NK-92 treated with Interleukin-12 subunit alpha and Interleukin-12 subunit beta, amount 100 ng/mL, for 24 hours (cell line): ENCODE measurements at regions not wholly inside any gene's neighbourhood (a gene's known extent, or its start where the extent isn't known, plus 50 kb on each side); places are given as distances from the start of the nearest gene placed in this dataset.
A peak's percentile ranks its signal among the peaks of the same experiment; 100 is the strongest.
"Not testable (repeated sequence)": the region's sequence is repeated elsewhere in the genome, so short reads cannot be mapped to it uniquely, and the experiment has no call there.

Source experiments
- DNase-seq: peaks from one replicate; lab custom pipeline; 2025; lab: John Stamatoyannopoulos, UW

DNA sequence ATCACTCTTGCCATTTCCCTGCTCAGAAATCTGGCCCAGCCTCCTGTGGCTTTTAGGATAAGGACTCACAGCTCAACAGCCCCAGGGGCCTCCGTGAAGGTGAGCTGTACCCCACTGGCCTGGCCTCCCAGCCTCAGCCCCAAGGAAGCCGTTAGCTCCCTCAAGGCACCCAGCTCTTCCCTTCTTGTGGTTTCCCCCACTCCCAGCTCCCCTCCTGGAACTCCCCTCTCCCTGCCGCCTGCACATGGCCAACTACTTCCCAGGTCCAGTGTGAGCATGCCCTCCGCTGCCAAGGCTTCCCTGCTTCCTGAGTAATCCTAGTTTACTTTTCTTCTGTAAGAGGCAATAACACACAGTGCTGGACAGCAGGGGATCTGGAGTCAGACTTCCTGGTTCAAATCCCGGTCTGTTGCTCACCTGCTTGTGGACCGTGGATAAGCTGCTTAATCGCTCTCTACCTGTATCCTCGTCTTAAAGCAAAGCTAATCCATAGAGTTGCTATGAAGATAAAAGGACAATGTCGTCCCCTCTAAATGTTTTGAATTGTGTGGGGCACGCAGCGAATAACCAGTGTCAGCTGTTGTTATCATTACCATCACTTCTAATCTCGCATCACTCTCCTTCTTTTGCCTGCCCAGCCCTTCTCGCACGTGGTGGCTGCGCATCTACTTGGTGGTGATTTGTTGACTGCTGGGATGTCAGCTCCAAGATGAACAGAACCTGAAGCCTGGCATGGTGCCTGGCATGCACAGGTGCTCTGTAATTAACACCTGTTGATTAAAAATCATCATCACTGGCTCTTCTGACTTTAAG lies 86.6 kb downstream of the C5orf15 start:
- DNase-seq = no peak

DNA sequence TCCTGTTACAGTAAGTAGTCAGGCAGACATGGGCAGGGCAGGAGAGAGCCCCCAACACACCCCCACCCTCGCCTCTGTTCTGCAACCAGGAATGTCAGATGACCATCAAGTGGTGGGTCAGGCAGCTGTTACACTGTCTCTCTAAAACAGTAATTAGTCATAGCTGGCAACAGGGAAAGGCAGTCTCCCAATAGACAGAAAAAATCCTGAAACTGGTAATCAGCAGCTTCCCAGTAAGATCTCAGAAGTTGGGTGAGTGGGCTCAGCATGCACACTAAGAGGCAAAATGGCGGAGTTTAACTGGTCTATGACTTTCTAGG lies 90.2 kb downstream of the C5orf15 start:
- DNase-seq = no peak

DNA sequence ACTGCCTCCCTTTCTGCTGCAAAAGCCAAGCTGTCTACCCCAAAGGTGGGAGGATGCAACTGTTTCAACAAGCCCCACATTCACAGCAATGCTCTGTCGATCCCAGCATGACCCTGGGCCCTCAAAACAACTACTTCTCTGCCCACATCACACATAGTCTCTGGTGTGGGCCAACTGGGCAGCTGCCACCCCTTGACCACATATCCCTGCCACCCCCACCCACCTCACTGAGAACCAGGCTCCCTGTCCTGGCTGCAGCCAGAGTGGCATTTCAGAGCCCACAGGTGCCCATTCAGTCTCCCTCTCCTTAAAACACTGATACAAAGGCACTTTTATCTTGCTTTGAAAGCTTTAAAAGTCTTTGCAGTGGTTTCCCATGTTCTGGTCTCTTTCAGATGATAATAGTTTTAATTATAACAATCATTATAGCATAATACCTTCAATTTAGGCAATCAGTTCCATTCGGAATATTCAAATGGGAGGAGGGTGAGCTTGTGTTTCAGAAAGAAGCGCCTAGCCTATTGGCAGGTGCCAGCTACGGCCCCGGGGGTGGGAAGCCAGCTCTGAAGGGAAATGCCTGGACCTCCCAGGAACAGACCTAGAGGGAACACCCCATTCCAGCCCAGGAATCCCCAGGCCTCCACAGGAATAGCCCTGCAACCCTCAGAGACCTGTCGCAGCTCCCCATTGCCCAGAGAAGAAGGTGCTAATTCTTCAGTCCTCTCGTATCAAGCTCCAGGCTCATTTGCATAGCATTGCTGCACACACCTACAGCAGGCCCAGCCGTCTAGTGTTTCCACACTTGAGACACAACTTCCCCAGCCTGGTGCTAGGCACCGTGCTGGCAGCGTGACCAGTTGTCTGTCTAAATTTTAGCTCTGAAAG lies 90.8 kb downstream of the C5orf15 start:
- DNase-seq = no peak

DNA sequence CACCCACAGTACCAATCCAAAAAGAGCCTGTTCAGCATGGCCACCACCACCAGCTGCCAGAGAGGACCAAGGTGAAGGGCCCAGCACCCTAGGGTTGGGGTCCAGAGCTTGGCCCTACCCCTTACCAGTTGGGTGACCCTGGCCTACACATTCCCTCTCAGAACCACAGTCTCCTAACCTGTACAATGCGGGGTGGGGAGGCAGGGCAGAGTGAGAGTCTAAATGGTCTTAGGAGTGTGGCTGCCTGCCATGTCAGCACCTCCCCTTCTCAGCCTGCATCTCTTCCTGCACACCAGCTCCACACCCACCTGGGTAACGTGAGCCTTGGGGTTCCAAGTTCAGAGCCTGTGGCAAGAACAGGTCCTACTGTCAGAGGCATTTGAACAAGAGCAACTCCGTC lies 92.2 kb downstream of the C5orf15 start:
- DNase-seq = no peak

DNA sequence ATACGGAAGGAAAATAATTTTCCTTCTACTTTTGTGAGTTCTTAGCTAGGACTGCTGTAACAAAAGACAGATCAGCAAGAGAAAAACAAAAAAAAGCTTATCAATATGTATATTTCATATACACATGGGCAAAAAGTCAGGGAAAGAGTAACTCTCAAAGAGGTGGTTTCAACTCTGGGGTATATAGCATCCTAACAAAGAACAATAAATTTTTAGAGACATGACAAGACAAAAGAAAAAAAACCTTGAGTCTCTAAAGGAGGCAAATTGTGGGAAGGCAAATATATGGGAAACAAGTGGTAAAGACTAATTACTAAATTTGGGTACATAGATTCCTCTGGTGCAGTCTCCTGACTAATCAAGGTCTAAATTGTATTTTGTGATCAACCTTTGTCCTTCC lies 93.2 kb downstream of the C5orf15 start:
- DNase-seq = no peak

DNA sequence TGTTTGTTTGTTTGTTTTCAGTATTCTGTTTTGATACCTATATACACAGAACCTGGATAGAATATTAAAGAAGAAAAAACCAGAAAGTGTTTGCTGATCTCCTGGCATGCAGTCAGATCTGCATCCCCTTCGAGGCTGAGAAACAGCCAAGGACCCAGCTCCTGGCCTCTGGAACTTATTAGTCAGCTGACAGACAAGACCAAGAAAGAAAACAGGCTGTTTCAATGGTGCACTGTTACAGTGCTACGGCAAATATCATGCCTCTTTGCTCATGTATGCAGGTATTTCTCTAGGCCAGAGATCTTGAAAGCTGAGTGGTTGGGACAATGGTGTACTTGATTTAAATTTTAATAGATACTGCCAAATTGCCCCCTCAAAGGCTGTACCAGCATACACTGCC lies 95.0 kb downstream of the C5orf15 start:
- DNase-seq = no peak

DNA sequence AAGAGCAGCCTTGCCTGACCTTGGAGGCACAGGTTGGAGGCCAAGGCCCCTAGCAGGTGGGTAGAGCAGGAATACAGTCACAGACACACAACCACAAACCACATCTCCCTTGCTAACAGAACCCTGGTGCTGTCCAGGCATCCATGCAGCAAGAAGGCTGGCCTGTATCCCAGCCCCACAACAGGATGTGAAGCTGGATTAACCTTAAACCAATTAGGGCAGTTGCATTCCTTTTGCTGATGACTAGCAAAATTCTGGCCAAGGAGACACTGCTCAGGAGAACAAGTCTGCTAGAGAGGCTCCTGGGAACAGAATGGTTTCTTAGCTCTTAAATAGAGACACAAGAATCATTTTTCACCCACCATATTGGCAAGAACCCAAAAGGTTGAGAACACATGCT lies 97.8 kb downstream of the C5orf15 start:
- no peak for DNase-seq

DNA sequence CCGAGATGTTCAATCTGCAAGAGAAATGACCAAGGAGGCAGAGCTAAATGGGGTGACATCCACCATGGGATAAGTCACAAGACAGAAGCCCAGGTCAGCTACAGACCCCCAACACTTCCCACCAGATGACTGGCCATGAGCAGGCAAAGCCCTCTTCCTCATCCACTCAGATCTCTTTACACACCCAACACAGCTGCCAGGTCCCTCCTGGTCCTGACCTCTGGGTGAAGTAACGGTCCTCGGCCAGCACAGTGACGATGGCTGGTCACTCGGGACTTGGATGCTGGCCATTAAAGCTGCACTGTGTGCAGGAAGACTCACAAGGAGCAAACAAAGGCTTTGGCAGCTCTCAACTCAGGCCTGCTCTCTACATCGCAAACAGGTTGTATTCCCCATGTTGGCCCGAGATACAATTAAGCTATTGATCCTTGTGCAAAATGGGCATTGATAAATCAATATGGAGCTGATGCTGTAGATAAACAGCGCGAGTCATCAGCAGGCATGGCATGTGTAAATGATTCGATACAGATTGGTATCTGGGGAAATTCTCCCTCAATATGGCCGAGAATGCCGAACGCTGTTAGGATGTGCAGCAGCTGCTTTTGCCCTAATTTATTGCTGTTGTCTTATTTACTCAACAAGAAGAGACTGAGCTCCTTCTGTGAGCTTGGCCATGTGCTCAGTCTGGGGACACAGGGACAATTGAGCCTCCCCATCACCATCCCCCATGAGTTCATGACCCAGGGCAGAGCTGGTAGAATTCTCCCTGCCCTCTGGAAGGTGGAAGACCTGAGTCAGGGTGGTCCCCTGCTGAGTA lies 98.7 kb downstream of the C5orf15 start:
- no peak for DNase-seq

DNA sequence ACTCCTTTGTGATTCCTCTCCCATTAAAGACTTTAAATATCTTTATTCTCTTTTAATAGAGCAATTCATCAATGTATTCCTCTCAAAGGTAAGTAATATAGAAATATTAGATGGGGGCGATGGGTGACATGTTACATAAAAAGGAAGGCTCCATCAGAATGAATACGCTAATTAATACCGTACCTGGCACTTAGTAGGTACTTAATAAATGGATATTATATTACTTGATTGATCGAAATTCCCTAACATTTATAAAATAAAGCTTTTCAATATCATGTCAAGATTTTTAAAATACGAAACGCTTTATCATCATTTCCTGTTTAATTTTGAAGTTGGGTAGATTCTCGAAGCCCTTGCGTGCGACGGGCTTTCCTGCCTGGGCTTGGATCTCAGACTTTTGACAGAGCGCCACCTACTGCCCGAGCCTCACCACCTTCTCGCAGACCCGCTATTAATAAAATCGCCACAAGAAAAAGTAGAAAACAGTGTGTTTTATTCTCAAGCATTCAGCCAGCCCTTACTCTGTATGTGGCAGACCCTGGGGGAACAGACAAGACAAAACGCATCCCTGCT lies 99.4 kb downstream of the C5orf15 start:
- peak; percentile 52 for DNase-seq

DNA sequence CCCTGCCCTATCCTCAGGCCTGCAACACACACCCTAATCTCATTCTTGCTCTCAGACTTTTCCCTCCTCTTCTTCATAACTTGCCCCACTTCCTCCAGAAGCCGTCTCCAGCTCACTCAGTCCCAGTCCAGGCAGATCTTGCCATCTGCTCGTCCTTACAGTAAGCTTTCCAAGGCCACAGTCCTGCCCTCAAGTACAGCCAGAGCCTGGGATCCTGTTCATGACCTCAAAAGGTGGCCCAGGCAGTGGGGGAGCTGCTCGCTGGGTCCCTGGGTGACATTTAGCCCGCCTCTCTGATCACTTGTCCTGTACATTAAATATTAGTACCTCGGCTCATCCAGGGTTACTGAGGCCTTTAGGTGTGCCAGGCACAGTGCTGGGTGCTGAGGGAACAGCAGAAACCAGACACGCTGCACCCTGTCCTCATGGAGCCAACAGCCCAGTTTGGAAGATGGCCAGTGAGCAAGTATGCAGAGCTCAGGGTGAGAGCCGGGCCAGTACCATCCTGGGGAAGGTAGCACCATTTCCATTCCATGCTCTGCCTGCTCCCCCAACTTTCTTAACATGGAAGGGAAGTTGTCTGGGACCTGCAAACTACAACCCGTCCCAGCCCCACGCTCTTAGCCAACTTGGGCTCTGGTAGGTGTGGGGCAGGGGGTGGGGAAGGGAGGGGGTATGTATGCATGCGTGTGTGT lies 100.4 kb downstream of the C5orf15 start:
- DNase-seq = no peak

DNA sequence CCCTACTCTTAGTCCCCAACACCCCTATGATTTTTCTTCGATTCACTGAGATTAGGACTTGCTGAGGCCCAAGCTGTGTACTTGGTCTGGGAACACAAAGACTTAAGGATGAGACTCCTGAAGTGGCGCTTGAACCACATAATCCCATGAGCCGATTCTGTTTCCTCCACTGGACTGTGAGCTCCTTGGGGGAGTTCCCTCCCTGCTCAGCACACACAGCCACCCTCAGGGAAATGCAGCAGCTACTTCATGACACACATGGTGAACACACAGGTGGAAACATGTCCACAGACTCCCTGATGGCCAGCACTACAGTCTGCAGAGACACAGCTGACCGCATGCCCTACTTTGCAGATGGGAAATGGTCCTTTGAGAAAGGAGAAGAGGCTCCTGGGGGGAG lies 101.1 kb downstream of the C5orf15 start:
- DNase-seq = no peak

DNA sequence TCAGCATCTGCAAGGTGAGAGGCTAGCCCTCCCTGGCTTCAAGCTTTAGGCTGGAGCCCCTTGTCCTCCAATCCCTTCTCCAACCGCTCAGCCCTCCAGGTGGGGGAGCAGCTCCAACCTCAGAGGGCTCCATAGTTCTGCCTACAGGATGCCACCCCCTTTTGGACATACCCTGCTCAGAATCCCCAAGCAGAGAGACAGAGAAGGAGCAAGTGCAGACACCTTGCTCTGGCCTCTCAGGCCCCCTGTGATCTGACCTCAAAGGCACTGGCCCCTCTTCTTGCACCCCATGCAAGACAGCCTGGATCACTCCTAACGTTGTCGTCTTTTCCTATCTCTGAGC lies 101.6 kb downstream of the C5orf15 start:
- no peak for DNase-seq

DNA sequence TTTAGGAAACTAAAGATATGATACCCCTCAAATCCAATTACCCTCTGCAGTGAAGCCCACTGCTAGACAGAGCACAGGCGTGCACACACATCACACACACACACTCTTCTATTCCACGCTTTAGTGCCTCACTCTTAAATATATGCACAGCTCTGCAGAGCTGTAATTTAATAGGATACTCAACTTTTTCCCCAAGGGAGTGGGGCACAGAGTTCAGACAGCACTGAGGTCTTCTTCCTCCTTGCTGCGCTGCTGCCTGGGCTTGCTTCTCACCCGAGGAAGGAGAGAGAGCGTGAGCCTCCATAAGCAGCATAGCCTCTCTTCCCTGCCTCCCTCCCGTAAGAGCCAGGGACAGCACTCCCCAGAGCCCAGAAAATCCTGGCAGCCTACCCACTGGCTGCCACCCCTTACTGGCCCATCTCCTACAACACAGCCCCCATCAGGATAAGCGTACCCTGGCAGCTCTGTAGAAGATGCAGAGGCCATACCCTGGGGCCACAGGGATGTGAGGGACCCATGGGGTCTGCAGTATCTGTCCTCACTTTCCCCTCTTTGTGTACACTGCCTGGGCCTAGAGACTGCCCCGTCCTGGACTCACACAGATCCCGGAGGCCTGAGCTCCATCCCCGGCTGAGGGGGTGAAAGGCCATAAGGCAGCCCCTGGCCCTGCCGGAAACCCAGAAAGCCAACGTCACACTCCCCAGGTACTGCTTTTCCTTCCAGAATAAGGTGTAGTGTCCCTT lies 102.1 kb downstream of the C5orf15 start:
- no peak for DNase-seq

DNA sequence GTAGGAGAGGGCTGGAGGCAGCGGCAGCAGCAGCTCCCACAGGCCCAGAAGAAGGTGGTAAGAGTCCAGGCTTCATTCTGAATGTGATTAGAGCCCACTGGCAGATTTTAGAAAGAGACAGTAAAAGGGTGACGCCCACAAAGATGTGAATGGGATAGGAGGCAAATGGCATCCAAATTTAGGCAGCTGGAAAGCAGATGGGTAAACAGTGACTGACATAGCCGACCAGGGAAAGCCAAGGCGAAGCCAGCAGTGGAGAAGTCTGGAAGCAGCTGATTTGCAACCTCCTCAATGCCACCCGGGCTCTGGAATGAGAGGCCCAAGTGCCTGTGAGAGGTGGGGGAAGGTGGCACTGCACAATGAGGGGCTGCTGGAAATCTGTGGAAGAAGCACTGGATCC lies 103.3 kb downstream of the C5orf15 start:
- no peak for DNase-seq

DNA sequence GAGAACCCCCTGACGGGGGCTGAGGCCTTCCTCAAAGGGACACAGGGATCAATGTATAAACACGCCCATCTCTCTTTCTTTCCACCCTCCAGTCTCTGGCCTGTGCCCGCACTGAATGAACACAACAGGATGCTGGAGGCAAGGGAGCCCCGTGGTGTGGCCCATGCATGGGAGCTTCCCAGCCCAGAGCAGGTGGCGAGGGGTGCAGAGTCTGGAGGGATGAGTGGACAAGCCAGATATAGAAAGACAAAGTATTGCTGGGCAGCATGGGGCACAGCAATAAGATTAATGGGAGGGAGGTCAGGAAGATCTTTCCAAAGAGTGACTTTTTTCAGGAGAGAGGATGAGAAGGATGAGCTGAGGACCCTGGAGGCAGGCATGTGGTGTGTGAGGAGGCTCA lies 103.7 kb downstream of the C5orf15 start:
- DNase-seq = no peak

DNA sequence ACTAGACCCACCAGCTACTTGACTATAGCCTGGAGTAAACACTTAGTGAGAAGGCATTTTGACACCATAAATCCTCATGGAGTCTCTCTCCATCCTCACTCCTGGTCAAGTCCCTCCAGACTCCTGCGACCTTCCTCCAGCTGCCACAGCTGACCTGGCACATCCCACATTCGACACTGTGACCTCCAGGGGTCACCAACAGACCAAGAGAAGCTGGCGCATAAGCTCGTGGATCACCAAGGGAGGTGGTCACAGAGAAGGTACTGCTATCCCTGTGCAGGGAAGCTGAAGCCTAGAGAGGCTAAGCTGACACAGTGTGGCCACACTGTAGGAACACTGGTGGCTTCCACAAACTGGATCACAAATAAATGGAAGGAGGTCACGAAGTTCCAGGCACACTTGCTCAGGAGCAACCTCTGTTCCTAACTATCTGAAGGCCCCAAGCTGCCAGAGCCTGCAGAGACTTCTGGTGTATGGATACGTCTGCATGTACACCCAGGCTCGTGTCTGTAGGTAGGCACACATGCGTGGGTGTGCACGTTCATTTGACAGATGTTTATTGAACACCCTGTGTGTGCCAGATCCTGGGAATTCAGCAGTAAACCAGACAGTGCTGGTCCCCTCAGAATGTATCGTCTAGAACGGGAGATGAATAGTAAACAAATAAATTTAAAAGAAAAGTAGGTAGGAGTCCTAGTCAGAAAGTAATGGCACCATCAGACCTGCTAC lies 104.4 kb downstream of the C5orf15 start:
- DNase-seq = no peak

DNA sequence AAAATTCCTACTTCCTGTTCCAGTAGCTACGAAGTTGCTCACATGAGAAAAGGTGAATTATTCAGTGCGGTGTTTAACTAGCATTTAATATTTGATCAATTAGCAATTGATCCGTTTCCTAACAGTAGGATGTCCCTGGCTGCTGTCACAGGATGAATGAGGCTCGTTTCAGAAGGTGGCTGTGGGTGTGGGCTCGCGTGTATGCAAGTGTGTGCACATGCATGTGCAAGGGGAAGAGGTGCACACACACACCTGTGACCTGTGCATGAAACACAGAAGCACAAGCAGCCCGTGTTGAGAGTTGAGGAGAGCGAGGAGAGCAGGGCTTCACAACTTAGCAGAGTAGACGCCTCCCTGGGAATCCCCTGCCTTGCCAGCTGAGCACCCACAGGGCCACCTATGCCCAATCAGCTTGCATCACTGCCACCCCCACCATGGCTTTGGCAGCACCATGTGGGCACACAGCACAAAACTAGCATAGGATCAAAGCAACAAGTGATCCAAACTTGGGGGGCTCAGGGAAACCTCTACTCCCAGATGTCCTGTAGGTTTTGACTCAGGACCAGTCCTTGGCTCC lies 107.2 kb downstream of the C5orf15 start:
- DNase-seq = no peak

DNA sequence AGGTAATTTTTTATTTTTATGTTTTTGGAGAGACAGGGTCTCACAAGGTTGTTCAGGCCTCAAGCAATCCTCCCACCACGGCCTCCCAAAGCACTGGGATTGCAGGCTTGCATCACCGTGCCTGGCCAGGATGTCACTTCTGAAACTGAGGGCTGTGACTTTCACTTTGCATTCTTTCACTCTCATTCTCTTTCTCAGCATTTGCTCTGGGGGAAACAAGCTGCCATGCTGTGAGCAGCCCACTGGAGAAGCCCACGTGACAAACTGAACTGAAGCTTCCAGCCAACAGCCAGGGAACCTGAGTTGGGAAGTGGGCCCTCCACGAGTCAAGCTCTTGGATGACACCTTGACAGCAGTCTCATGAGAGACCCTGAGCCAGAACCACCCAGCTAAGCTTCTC lies 109.4 kb downstream of the C5orf15 start:
- no peak for DNase-seq

DNA sequence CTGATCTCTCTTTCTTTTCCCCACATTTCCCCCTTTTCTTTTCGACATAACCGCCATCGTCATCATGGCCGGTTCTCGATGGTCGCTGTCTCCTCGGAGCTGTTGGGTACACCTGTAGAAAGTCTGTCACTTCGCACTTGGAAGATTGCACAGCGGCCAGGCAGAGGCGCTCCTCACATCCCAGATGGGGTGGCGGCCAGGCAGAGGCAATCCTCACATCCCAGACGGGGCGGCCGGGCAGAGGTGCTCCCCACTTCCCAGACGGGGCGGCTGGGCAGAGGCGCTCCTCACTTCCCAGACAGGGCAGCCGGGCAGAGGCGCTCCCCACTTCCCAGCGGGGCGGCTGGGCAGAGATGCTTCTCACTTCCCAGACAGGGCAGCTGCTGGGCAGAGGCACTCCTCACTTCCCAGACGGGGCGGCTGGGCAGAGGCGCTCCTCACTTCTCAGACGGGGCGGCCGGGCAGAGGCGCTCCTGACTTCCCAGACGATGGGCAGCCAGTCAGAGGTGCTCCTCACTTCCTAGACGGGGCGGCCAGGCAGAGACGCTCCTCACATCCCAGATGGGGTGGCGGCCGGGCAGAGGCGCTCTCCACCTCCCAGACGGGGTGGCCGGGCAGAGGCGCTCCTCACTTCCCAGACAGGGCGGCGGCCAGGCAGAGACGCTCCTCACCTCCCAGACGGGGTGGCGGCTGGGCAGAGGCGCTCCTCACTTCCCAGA lies 110.7 kb downstream of the C5orf15 start:
- not testable (repeated sequence) for DNase-seq
